HL-60 (cell line): ENCODE measurements at regions not wholly inside any gene's neighbourhood (a gene's known extent, or its start where the extent isn't known, plus 50 kb on each side); places are given as distances from the start of the nearest gene placed in this dataset.

Experiments
- DNase-seq, 2 experiments: peaks; one replicate each; pipeline ENCODE4 v3.0.0-alpha.2; 2010 to 2020; ENCODE audit warnings: low read depth in 1 of 2, low spot score in 1 of 2
- H3K27ac ChIP-seq: fragments of 250-450 bp; sonication (Bioruptor Pico); replicated peaks from 2 replicates; pipeline ENCODE4 v1.5.1; 2020; ENCODE audit warnings: mild to moderate bottlenecking, moderate library complexity
- H3K27me3 ChIP-seq: fragments of 250-450 bp; sonication (Bioruptor Pico); 2 replicates; pipeline ENCODE4 v1.5.1; 2021; ENCODE audit warnings: mild to moderate bottlenecking, moderate library complexity; ENCODE audit not compliant: insufficient read depth, poor library complexity, severe bottlenecking
- H3K4me3 ChIP-seq: replicated peaks from 2 replicates; pipeline ENCODE4 v1.5.1; 2011; ENCODE audit warnings: mild to moderate bottlenecking, control low read depth, low read length; ENCODE audit not compliant: insufficient read depth
- CTCF ChIP-seq: IDR thresholded peaks from one replicate; pipeline ENCODE4 v1.5.1; 2011; ENCODE audit warnings: low read length, control low read depth, inconsistent platforms; ENCODE audit not compliant: insufficient read depth
- GABPA ChIP-seq: IDR thresholded peaks from 2 replicates; pipeline ENCODE4 v1.6.1; 2012; ENCODE audit warnings: low read depth
- POLR2AphosphoS5 ChIP-seq: IDR thresholded peaks from 2 replicates; pipeline ENCODE4 v1.6.1; 2012; ENCODE audit warnings: low read depth
- REST ChIP-seq: IDR thresholded peaks from 2 replicates; pipeline ENCODE4 v1.6.1; 2012; ENCODE audit warnings: low read depth; ENCODE audit not compliant: insufficient replicate concordance
- SPI1 ChIP-seq: IDR thresholded peaks from 2 replicates; pipeline ENCODE4 v1.6.1; 2012; ENCODE audit warnings: low read depth, mild to moderate bottlenecking, borderline replicate concordance

GRCh38 chr4:91916219-91916618 lies 387.5 kb upstream of the GRID2 start:
- TF ChIP-seq POLR2AphosphoS5 (no peak), SPI1 (no peak), REST (no peak), GABPA (no peak), CTCF (no peak)
- Histone ChIP-seq H3K4me3 (no peak overlapping the region), H3K27me3 (no peaks in the 10 kb centered on the region), H3K27ac (no peak overlapping the region)
- no peak for DNase-seq

GRCh38 chr4:91924625-91925024 lies 379.1 kb upstream of the GRID2 start:
- Histone ChIP-seq H3K4me3 (no peak overlapping the region), H3K27me3 (no peaks in the 10 kb centered on the region), H3K27ac (no peak overlapping the region)
- DNase-seq, result no peak
- TF ChIP-seq CTCF (no peak), SPI1 (no peak), POLR2AphosphoS5 (no peak), REST (no peak), GABPA (no peak)

GRCh38 chr4:91935217-91935616 lies 368.5 kb upstream of the GRID2 start:
- TF ChIP-seq GABPA, result no peak
- no peak for TF ChIP-seq POLR2AphosphoS5
- TF ChIP-seq REST, result no peak
- no peak for TF ChIP-seq CTCF
- no peak for TF ChIP-seq SPI1
- DNase-seq, result no peak
- Histone ChIP-seq H3K27ac (no peak overlapping the region), H3K27me3 (no peaks in the 10 kb centered on the region), H3K4me3 (no peak overlapping the region)
